Neutrophil (primary cell): ENCODE measurements at regions not wholly inside any gene's neighbourhood (a gene's known extent, or its start where the extent isn't known, plus 50 kb on each side); places are given as distances from the start of the nearest gene placed in this dataset.

ENCODE experiments used
- H3K27ac ChIP-seq: fragments of 200-600 bp; sonication (generic); 2 replicates; pipeline ENCODE4 v1.5.1; 2016; ENCODE audit warnings: mild to moderate bottlenecking, moderate library complexity
- H3K27me3 ChIP-seq: fragments of 200-600 bp; sonication (generic); 2 replicates; pipeline ENCODE4 v1.6.0; 2016; ENCODE audit warnings: mild to moderate bottlenecking
- H3K36me3 ChIP-seq: fragments of 200-600 bp; sonication (generic); 2 replicates; pipeline ENCODE4 v1.5.1; 2017
- H3K4me1 ChIP-seq, 2 experiments: fragments of 200-600 bp in 1 of 2; sonication (generic) in 1 of 2; 1 replicate in 1 of 2; 2 replicates in 1 of 2; pipeline versions ENCODE4 v1.5.1 to v1.6.1; 2013 to 2016; ENCODE audit warnings: low read depth in 1 of 2, low read length in 1 of 2, mild to moderate bottlenecking in 1 of 2, moderate library complexity in 1 of 2; ENCODE audit not compliant: control insufficient read depth in 1 of 2, insufficient read depth in 1 of 2
- H3K4me3 ChIP-seq, 2 experiments: fragments of 200-600 bp in 1 of 2; sonication (generic) in 1 of 2; 1 replicate in 1 of 2; 2 replicates in 1 of 2; pipeline ENCODE4 v1.5.1; 2013 to 2016; ENCODE audit warnings: low read depth in 1 of 2, low read length in 1 of 2, mild to moderate bottlenecking in 1 of 2, moderate library complexity in 1 of 2
- H3K9me3 ChIP-seq: fragments of 200-600 bp; sonication (generic); 2 replicates; pipeline ENCODE4 v1.5.1; 2016
- CTCF ChIP-seq: fragments of 200-600 bp; sonication (generic); IDR thresholded peaks from 2 replicates; pipeline ENCODE4 v1.5.1; 2016; ENCODE audit warnings: antibody characterized with exemption

DNA sequence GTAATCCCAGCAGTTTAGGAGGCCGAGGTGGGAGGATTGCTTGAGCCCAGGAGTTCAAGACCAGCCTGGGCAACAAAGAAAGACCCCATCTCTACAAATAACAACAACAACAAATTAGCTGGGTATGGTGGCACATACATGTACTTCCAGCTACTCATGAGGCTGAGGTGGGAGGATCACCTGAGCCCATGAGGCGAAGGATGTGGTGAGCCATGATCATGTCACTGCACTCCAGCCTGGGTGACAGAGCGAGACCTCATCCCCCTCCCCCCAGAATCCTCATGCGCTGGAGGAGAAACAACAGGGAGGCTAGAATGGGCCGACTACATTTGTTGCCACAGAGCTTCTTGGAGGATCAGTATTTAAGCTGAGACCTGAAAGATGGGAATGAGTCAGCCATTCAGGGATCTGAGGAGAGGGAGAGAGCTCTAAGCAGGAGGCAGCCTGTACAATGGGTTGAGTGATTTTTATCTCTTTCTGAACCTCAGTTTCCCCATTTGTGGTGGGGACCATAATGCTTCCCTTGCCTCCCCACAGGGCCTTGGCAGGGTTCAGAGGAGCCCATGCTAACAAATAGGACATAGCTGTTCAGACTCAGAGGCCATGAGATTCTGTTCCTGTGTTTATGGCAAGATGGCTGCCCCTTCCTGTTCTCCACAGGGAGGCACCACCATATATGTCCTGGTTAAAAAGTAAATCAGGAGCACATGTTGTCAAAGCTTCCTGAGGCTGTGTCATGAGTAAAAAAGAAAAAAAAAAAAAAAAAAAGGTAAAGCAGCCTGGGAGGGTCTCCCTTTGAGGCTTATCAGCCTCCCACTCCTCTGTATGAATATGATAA lies 131.4 kb upstream of the HAAO start:
- Histone ChIP-seq H3K4me3 (no peak overlapping the region), H3K9me3 (no peaks in the 10 kb centered on the region), H3K4me1 (peaks cover 8 to 9% of the 10 kb centered on the region in 2 experiments), H3K27me3 (no peaks in the 10 kb centered on the region), H3K27ac (no peak overlapping the region), H3K36me3 (no peaks in the 10 kb centered on the region)
- no peak for TF ChIP-seq CTCF

- H3K36me3 ChIP-seq = no peaks in the 10 kb centered on the region
- TF ChIP-seq CTCF = no peak
- no peaks in the 10 kb centered on the region for H3K27me3 ChIP-seq
- H3K27ac ChIP-seq = no peak overlapping the region
- no peaks in the 10 kb centered on the region for H3K9me3 ChIP-seq
- H3K4me1 ChIP-seq = peaks cover 8 to 9% of the 10 kb centered on the region in 2 experiments
- no peak overlapping the region for H3K4me3 ChIP-seq
Measured at GRCh38 chr2:42922790-42923579, 130.6 kb upstream of the HAAO start.

GRCh38 chr2:42922293-42922692 lies 129.9 kb upstream of the HAAO start:
- Histone ChIP-seq H3K4me3 (no peak overlapping the region), H3K4me1 (peaks cover 3% of the 10 kb centered on the region in 2 experiments), H3K36me3 (no peaks in the 10 kb centered on the region), H3K27ac (no peak overlapping the region), H3K27me3 (no peaks in the 10 kb centered on the region), H3K9me3 (no peaks in the 10 kb centered on the region)
- TF ChIP-seq CTCF = no peak

GRCh38 chr2:42921721-42922120 lies 129.3 kb upstream of the HAAO start:
- no peaks in the 10 kb centered on the region for H3K36me3 ChIP-seq
- H3K4me3 ChIP-seq = no peak overlapping the region

DNA sequence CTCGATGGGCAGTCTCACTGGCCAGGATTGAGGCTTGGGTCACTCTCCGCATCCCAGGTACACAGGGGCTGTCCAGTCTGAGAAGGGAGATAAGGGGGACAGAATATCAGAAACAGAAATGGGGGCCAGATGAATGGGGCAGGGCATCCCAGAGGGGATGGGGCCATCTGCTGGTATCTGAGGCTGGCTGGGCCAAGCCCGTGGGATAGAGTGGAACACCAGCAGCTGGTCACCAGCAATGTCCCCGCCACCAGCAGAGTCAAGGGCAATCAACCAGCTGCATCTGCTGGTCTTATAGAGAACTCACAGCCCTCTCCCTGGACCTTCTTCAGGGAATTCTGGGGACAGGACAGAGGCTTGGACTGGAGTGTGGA lies 128.8 kb upstream of the HAAO start:
- TF ChIP-seq CTCF = no peak
- Histone ChIP-seq H3K4me1 (no peaks in the 10 kb centered on the region), H3K9me3 (no peaks in the 10 kb centered on the region), H3K27me3 (no peaks in the 10 kb centered on the region), H3K36me3 (no peaks in the 10 kb centered on the region), H3K4me3 (no peak overlapping the region), H3K27ac (no peak overlapping the region)

More at GRCh38 chr2:42921721-42922120, 129.3 kb upstream of the HAAO start:
- Histone ChIP-seq H3K27ac (no peak overlapping the region), H3K4me1 (no peaks in the 10 kb centered on the region), H3K9me3 (no peaks in the 10 kb centered on the region), H3K27me3 (no peaks in the 10 kb centered on the region)
- TF ChIP-seq CTCF = no peak
